ENCODE measurements at regions not wholly inside any gene's neighbourhood (a gene's known extent, or its start where the extent isn't known, plus 50 kb on each side); places are given as distances from the start of the nearest gene placed in this dataset.

DNA sequence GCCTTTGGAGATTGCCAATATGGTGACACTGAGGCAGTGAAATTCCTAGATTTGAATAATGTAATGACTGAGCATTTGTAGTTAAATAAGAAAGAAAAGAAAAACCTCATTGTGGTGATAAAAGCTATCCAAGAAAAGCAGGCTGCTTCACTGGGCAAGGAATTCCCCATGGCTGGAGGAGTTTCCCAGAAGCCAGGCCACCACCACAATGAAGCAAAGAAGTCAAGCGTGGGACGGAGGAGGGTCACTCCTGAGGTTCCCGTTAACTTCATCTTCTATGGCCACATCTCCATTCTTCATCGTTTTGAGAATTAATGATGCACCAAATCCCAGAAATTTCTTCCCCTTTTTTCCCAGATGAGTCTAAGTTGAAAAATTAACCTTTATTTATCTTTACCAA, 185.8 kb upstream of the BCL6 start:
- DNase-seq (ENCODE audit: low spot score), result no peak

GRCh38 chr3:187931770-187932278, 186.6 kb upstream of the BCL6 start:
- DNase-seq (ENCODE audit: low spot score), result no peak

DNA sequence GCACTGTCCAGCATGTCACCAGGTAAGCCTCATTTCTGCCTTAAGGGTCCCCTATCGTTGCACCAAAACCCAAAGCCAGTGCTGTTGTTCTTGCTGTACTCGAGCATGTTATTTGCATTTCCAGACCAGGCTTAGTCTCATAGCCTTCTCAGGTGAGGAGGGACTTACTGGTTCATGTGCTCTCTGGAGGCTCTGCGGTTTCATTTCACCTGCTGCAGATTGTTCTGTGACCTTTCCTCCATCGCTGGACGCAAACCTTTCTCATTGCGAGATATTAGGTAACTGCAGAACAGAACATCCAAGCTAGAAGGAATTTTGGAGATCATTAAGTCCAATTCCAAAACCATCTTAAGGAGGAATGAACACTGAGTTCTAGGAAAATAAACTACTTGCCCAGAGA, 187.3 kb upstream of the BCL6 start:
- no peak for DNase-seq (ENCODE audit: low spot score)

GRCh38 chr3:187935623-187936156, 190.4 kb upstream of the BCL6 start:
- DNase-seq (ENCODE audit: low spot score), result no peak

DNA sequence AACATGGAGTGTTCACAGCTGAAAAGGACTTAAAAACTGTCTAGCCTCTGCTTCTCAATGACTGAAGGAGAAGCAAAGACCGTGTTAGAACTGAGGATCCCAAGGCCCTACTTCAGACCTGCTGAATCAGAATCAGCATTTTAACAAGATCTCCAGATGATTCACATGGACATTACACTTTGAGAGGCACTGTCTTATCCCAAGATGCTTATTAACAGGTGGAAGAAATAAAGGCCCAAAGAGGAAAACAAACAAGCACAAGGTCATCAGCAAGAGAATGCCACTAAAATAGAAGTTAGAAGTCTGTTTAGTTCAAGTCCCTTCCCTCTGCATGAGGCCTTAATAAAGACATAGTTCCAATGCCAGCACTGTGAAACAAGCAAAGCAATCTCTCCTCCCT, 191.4 kb upstream of the BCL6 start:
- no peak for DNase-seq (ENCODE audit: low spot score)

- DNase-seq (ENCODE audit: low spot score), result no peak
These were observed 194.6 kb upstream of the BCL6 start for GRCh38 chr3:187939891-187940290.

DNA sequence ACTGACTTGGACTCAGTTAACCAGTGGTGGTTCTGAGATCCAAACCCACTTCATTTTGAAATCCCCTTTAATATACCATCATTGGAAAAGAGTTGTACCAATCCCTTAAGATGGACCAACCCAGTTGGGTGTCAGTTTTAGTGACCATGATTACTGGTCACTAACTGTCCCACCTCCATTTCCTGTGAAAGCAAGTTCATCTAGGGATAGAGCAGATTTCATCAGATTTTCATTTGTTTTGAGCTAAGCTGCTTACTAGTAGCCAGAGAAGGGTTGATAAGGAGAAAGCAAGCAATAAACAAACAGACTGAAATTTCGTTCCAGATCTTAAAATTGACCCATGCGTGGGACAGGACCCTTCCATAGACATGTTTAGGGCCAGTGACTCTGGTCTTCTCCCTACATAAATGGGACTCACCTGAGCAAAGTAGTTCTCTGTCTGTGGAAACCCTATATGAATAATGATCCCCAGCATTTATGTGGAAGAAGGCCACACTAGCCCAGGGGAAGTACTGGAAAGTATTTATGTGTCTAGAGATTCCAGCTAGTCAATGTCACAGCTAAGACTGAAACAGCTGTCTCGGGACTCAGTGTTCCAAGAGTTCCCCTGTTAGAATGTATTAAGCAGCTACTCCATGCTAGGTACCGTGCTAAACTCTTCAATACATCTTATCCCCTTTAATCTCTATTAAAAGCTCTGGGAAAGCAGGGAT, 196.0 kb upstream of the BCL6 start:
- no peak for DNase-seq (ENCODE audit: low spot score)

- no peak for DNase-seq (ENCODE audit: low spot score)
These were observed 196.6 kb upstream of the BCL6 start for GRCh38 chr3:187941848-187942194.

DNA sequence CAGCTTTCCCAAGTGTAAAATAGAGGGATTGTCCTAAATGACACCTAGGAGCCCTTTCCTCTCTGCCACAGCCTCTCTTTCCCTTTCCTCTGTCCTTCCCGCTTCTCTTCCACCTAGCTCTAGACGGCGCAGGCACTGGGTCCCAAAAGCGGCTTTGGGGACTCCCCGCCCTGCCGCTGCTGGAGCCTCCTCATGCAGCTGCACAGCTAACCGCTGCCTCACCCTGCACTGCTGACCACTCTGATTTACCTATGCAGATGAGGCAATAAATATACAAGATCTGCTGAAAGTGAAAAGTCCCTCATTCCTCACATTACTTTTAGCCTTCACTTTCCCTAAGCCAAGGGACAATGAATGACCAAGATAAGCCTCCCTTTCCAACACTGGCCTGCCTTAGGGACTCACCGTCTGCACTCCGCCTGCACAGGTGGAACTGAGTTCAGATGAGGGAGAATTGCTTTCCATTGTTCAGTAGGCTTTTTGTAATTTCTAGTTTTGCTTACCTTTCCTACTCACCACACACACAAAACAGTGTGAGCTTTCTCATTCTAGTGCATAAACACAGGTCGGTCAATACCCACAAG, 197.5 kb upstream of the BCL6 start:
- DNase-seq (ENCODE audit: low spot score), result no peak

DNA sequence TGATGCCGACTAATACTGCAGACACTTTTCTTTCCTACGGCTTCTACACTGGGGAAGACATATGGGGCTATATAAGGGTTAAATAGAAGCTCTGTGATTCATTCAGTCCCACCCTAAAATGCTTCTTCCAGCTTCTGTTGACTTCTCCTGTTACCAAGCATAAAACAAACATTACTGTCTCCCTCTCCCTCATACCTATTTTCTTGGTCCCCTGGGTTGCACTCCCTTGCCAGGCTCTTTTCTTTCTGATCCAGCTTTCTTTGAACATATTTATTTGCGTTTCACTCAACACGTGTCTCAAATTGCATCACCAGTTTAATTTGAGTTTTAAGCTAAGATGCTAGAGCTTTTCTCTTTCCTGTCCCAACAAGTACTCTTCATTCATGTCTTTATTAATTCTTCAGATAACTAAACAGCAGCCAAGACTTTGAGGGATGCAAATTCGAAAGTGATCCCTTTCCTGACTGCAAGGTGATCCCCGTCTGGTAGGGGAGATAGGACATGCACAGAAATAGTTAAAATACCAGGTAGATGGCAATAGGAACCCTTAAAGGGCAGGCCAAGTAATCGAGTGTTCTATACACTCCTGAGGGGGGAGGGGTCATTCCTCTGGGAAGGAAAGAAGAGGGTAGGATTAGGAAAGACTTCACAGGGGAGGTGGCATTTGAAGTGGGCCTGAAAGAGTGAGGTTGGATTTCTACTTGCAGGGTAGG, 198.6 kb upstream of the BCL6 start:
- DNase-seq (ENCODE audit: low spot score), result no peak

DNA sequence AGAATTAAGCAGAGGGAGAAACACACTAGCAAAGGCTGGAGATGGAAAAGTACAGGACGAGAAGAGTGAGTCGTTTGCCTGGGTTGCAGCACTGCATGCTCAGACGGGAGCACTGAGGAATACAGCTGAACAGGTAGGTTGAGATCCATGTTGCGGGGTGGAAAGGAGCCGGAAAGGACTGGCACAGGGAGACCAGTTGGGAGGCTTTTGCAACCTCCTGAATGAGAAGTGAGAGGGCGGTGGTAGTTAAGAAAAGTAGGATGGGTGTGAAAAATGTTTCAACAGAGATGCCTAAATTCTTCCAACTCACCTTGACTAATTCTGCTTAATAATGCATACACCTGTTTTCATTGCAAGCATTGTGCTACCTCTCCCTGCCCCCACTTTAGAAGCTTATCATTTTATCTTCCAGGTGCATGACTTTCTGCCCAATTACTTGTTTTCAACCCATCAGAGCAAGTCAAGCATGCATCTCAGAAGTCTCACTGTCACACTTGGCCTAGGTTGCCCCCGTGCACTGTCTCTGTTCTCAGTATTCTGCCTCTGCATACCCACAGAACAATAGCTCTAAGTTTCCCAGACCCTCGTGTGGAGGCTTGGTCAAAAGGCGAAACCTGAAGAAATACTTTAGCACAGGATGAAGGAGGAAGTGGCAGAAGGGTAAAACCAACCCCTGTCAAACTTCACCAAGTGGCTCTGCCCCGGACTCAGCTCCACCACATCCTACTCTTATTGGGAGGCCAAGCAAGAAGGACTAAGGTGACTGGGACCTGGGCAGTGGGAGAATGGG, 199.3 kb upstream of the BCL6 start:
- DNase-seq (ENCODE audit: low spot score), result no peak

DNA sequence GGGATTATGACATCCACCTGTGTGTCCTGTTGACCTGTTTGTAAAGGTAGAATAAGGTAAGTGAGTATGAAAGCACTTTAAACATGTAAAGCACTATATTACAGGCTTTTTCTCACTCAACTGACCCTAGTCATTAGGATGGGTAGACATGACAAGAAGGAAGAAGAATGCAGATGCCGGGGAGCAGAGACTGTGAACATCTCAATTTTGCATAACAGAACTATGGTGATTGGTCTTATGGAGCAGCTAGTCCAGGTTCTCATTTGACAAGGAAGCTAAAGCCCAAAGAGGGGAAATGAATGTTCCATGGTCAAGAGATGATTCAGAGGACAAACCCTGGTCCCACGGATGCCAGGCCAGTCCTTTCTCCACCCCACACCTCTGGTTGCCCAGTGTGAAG, 200.1 kb upstream of the BCL6 start:
- DNase-seq (ENCODE audit: low spot score), result no peak

- DNase-seq (ENCODE audit: low spot score), result no peak
These were observed 201.0 kb upstream of the BCL6 start for GRCh38 chr3:187946163-187946691.

- no peak for DNase-seq (ENCODE audit: low spot score)
These were observed 201.7 kb upstream of the BCL6 start for GRCh38 chr3:187946981-187947380.

DNA sequence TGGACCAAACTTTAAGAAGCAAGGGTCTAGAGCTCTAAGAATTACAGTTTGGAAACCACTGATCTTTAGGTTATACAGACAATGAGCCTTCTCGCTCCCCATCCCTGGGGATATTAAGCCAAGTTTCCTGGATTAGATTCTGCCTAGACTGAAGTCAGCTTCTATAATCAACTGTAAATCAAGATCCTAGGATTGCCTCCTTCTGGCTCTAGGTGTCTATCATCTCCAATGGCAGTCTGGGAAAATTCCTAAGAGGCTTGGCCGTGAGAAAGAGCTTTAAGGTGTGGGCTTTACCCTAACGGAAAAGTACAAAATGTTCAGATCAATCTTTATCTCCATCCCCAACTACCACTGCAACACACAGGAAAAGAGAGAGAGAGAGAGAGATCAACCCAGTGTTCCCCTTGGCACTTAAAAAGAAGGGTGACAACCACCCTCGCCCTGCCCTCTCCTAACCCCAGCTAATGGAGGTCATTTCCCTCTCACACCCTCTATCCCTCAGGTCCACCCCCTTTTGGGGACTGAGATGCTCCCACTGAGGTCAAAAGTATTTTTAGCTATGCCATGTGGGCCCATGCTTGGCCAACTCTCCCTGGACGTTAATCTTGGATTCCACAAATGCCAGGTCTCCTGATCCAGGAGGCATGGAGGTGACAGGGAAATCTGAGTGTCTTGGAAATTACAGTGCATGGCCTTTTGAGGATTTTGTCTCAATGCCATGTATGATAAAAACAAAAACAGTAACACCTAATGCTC, 202.8 kb upstream of the BCL6 start:
- DNase-seq (ENCODE audit: low spot score), result no peak

DNA sequence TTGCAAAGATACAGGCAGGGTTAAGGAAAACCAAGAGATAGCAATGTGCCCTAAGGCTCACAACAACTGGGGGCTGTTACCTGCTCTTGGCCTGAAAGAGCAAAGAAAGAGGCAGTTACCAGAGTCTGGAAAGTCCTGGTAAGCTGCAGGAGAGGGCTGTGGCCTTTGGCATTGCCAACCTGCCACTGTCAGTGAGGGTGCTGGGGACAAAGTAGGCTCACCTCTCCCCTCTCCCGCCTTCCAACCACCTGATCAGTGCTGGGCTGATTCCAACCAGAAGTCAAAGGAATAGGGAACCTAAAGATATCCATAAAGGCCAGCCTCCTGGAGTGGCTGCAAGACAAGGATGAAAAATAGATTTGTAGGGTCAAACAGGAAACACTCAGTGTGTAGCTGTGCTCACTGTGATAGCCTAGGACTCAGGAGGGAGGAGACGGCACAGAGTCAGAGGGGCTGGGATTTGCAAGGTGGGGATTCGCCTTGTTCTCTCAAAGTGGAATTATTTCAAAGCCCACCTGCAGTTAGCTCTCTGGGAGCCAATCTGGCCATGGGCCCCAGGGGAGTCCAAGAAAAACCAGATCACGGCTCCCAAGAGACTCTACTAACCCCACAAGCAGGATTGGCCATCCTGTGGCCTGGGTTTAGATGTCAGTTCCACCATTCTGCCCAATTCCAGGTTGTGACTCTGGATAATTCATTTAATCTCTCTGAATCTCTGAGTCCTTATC, 204.0 kb upstream of the BCL6 start:
- no peak for DNase-seq (ENCODE audit: low spot score)

GRCh38 chr3:187950671-187951070, 203.3 kb upstream of the LPP start:
- DNase-seq (ENCODE audit: low spot score), result no peak

DNA sequence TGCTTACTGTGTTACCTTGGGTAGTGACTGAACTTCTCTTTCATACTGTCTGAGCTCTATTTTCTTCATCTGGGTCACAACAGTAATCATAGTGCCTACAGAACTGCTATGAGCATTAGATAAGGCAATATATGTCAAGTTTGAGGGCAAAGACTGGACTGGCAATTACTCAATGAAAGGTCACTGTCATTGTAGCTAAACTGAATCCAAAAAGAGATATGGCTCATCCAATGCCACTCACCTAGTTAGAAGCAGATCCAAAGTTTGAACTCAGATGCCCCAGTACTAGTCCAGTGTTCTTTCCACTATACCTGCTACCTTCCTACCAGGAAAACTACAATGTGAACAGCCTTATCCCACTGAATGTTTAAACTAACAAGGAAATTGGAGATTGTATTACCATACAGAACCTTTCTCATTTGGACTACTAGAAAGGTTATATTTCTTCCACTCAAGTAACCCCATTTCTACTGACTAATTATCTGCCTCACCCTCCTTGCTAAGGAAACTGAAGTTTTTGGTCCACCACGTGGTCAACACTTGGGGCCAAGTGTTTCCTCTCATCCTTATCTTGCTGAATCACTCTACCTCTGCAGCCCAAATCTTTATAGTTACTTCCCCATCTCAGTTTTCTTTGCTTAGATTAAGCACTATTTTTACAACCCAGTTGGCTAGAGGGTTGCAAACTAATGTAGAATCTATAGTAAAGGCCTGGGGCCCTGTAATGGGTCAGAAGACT, 202.3 kb upstream of the LPP start:
- no peak for DNase-seq (ENCODE audit: low spot score)

GRCh38 chr3:187952849-187953248, 201.1 kb upstream of the LPP start:
- DNase-seq (ENCODE audit: low spot score), result no peak

- DNase-seq (ENCODE audit: low spot score), result no peak
These were observed 199.5 kb upstream of the LPP start for GRCh38 chr3:187954516-187954872.
